ENCODE measurements at regions not wholly inside any gene's neighbourhood (a gene's known extent, or its start where the extent isn't known, plus 50 kb on each side); places are given as distances from the start of the nearest gene placed in this dataset.

GRCh38 chr5:148933903-148934432, 107.6 kb downstream of the ADRB2 start:
- TF ChIP-seq EZH2 (IDR thresholded peaks at IDR 0.05; ENCODE audit: borderline replicate concordance, low read length) (no peak), CTCF (conservative IDR thresholded peaks at IDR 0.05 in 1 of 2, IDR thresholded peaks at IDR 0.05 in 1 of 2; ENCODE audit: extremely low read depth in 1 of 2, insufficient read depth in 1 of 2, low read depth in 1 of 2, low read length in 2 of 2) (no peak)

Measured in mammary epithelial cell (primary cell).